T47D (cell line): ENCODE measurements at regions not wholly inside any gene's neighbourhood (a gene's known extent, or its start where the extent isn't known, plus 50 kb on each side); places are given as distances from the start of the nearest gene placed in this dataset.

Experiments used
- DNase-seq, 2 experiments: peaks; one replicate each; pipeline versions ENCODE4 v3.0.0 to v3.0.0-alpha.2; 2011 to 2012; ENCODE audit warnings: low read depth in 1 of 2, low spot score in 1 of 2
- JUND ChIP-seq: IDR thresholded peaks from 2 replicates; pipeline ENCODE4 v1.6.1; 2012; ENCODE audit warnings: low read depth
- in situ Hi-C: cut with HindIII; loops from 2 replicates; pipeline ENCODE4 v1.10.0; 2016; ENCODE audit warnings: low sequenced_read_pairs, low pct_unique_long_range_greater_than_20kb

- TF ChIP-seq JUND = no peak
- in situ Hi-C loops = no loop called here
- DNase-seq = no peak
Observed at GRCh38 chr10:25786161-25786560, 147.9 kb upstream of the MYO3A start.

GRCh38 chr10:25786899-25787298 lies 147.1 kb upstream of the MYO3A start:
- in situ Hi-C loops = no loop called here
- no peak for DNase-seq
- no peak for TF ChIP-seq JUND

- no peak for DNase-seq
- in situ Hi-C loops = no loop called here
- no peak for TF ChIP-seq JUND
Observed at GRCh38 chr10:25797888-25798429, 136.1 kb upstream of the MYO3A start.

GRCh38 chr10:25804505-25804904 lies 129.5 kb upstream of the MYO3A start:
- in situ Hi-C loops = no loop called here
- no peak for DNase-seq
- no peak for TF ChIP-seq JUND

- in situ Hi-C loops = no loop called here
- TF ChIP-seq JUND = no peak
- peak in 1 of 2 experiments; percentile 45 for DNase-seq
Observed at GRCh38 chr10:25805986-25806385, 128.0 kb upstream of the MYO3A start.

- no peak for TF ChIP-seq JUND
- DNase-seq = no peak
- in situ Hi-C loops = no loop called here
Observed at GRCh38 chr10:25808372-25808771, 125.7 kb upstream of the MYO3A start.

GRCh38 chr10:25811052-25811685 lies 122.9 kb upstream of the MYO3A start:
- in situ Hi-C loops = no loop called here
- no peak for TF ChIP-seq JUND
- DNase-seq = no peak

GRCh38 chr10:25813511-25813910 lies 120.5 kb upstream of the MYO3A start:
- no peak for DNase-seq
- in situ Hi-C loops = no loop called here
- TF ChIP-seq JUND = no peak

- no peak for TF ChIP-seq JUND
- in situ Hi-C loops = no loop called here
- no peak for DNase-seq
Observed at GRCh38 chr10:25815236-25815635, 118.8 kb upstream of the MYO3A start.

- in situ Hi-C loops = no loop called here
- DNase-seq = no peak
- TF ChIP-seq JUND = no peak
Observed at GRCh38 chr10:25815999-25816768, 117.8 kb upstream of the MYO3A start.

GRCh38 chr10:25817200-25817599 lies 116.8 kb upstream of the MYO3A start:
- no peak for DNase-seq
- in situ Hi-C loops = no loop called here
- no peak for TF ChIP-seq JUND

GRCh38 chr10:25818751-25819150 lies 115.3 kb upstream of the MYO3A start:
- no peak for TF ChIP-seq JUND
- in situ Hi-C loops = no loop called here
- no peak for DNase-seq

- no peak for DNase-seq
- in situ Hi-C loops = no loop called here
- no peak for TF ChIP-seq JUND
Observed at GRCh38 chr10:25820472-25820871, 113.6 kb upstream of the MYO3A start.
